ENCODE measurements at regions not wholly inside any gene's neighbourhood (a gene's known extent, or its start where the extent isn't known, plus 50 kb on each side); places are given as distances from the start of the nearest gene placed in this dataset.

- H3K79me2 ChIP-seq (ENCODE audit: control insufficient read depth, insufficient read depth, low read length): no peaks in the 10 kb centered on the region
- H3K27ac ChIP-seq (ENCODE audit: control insufficient read depth, insufficient read depth, low read length): no peak overlapping the region
- no peak overlapping the region for H3K4me3 ChIP-seq (ENCODE audit: control insufficient read depth in 2 of 3, extremely low read depth in 1 of 3, insufficient read depth in 2 of 3, low read depth in 1 of 3, low read length in 3 of 3)
- H3K9ac ChIP-seq (ENCODE audit: control insufficient read depth, extremely low read depth, insufficient read depth, low read length): no peak overlapping the region
- H3K27me3 ChIP-seq (ENCODE audit: control insufficient read depth, extremely low read depth, insufficient read depth, low read length): no peaks in the 10 kb centered on the region
- H3K9me1 ChIP-seq (ENCODE audit: control insufficient read depth, extremely low read depth, insufficient read depth, low read length): no peaks in the 10 kb centered on the region
- DNase-seq (ENCODE audit: low read depth, low spot score): no peak
- no peak overlapping the region for H3K4me2 ChIP-seq (ENCODE audit: control insufficient read depth, extremely low read depth, insufficient read depth, low read depth, low read length)
- no peaks in the 10 kb centered on the region for H3K4me1 ChIP-seq (ENCODE audit: control insufficient read depth, extremely low read depth, insufficient read depth, low read length)
- no peaks in the 10 kb centered on the region for H3K9me3 ChIP-seq (ENCODE audit: control insufficient read depth, low read depth, low read length)
- no peaks in the 10 kb centered on the region for H3K36me3 ChIP-seq (ENCODE audit: control insufficient read depth in 2 of 2, extremely low read depth in 1 of 2, insufficient read depth in 2 of 2, low read length in 2 of 2)
- no peak overlapping the region for H2AFZ ChIP-seq (ENCODE audit: control insufficient read depth, low read length)
- no peaks in the 10 kb centered on the region for H4K20me1 ChIP-seq (ENCODE audit: control insufficient read depth, extremely low read depth, insufficient read depth, low read length)
- FAIRE-seq: no peak
- no peak for TF ChIP-seq CTCF (optimal IDR thresholded peaks at IDR 0.05 in 1 of 3, IDR thresholded peaks at IDR 0.05 in 1 of 3, conservative IDR thresholded peaks at IDR 0.05 in 1 of 3; ENCODE audit: extremely low read depth in 1 of 3, insufficient read depth in 2 of 3, low read length in 3 of 3)
- no peak for TF ChIP-seq EZH2 (IDR thresholded peaks at IDR 0.05; ENCODE audit: low read length)
- dilution Hi-C loops (cut with MboI; ENCODE audit: extremely low pct_ligation_motif_present, low sequenced_read_pairs): no loop called here
These were observed 974.4 kb downstream of the NXPH1 start for GRCh38 chr7:9407816-9408215.

DNA sequence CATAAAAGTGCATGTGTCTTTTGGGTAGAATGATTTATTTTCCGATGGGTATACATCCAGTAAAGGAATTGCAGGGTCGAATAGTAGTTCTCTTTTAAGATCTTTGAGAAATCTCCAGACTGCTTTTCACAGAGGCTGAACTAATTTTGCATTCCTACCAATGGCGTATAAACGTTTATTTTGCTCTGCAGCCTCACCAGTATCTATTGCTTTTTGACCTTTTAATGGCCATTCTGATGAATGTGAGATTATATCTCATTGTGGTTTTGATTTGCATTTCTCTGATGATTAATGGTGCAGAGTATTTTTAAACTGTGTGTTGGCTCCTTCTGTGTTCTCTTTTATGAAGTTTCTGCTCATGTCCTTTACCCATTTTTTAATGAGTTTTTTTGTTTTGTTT, 1020.1 kb downstream of the NXPH1 start:
- dilution Hi-C loops (cut with MboI; ENCODE audit: extremely low pct_ligation_motif_present, low sequenced_read_pairs): no loop called here
- no peaks in the 10 kb centered on the region for H3K36me3 ChIP-seq (ENCODE audit: control insufficient read depth in 2 of 2, extremely low read depth in 1 of 2, insufficient read depth in 2 of 2, low read length in 2 of 2)
- H3K4me3 ChIP-seq (ENCODE audit: control insufficient read depth in 2 of 3, extremely low read depth in 1 of 3, insufficient read depth in 2 of 3, low read depth in 1 of 3, low read length in 3 of 3): no peak overlapping the region
- TF ChIP-seq CTCF (optimal IDR thresholded peaks at IDR 0.05 in 1 of 3, IDR thresholded peaks at IDR 0.05 in 1 of 3, conservative IDR thresholded peaks at IDR 0.05 in 1 of 3; ENCODE audit: extremely low read depth in 1 of 3, insufficient read depth in 2 of 3, low read length in 3 of 3): no peak
- no peak overlapping the region for H3K27ac ChIP-seq (ENCODE audit: control insufficient read depth, insufficient read depth, low read length)
- H3K9me3 ChIP-seq (ENCODE audit: control insufficient read depth, low read depth, low read length): no peaks in the 10 kb centered on the region
- no peak overlapping the region for H3K4me2 ChIP-seq (ENCODE audit: control insufficient read depth, extremely low read depth, insufficient read depth, low read depth, low read length)
- no peaks in the 10 kb centered on the region for H4K20me1 ChIP-seq (ENCODE audit: control insufficient read depth, extremely low read depth, insufficient read depth, low read length)
- H3K9me1 ChIP-seq (ENCODE audit: control insufficient read depth, extremely low read depth, insufficient read depth, low read length): no peaks in the 10 kb centered on the region
- no peaks in the 10 kb centered on the region for H3K79me2 ChIP-seq (ENCODE audit: control insufficient read depth, insufficient read depth, low read length)
- no peak overlapping the region for H3K9ac ChIP-seq (ENCODE audit: control insufficient read depth, extremely low read depth, insufficient read depth, low read length)
- DNase-seq (ENCODE audit: low read depth, low spot score) (no peak), FAIRE-seq (no peak)
- H3K4me1 ChIP-seq (ENCODE audit: control insufficient read depth, extremely low read depth, insufficient read depth, low read length): no peaks in the 10 kb centered on the region
- no peaks in the 10 kb centered on the region for H3K27me3 ChIP-seq (ENCODE audit: control insufficient read depth, extremely low read depth, insufficient read depth, low read length)
- H2AFZ ChIP-seq (ENCODE audit: control insufficient read depth, low read length): no peak overlapping the region

All from keratinocyte (primary cell).